ENCODE measurements at regions not wholly inside any gene's neighbourhood (a gene's known extent, or its start where the extent isn't known, plus 50 kb on each side); places are given as distances from the start of the nearest gene placed in this dataset.

GRCh38 chr7:444606-445005, 75.0 kb downstream of the PDGFA start:
- WGBS, 2 donors = 69 to 79% methylated on average over 8 of the region's 8 CpGs
- Histone ChIP-seq H3K27ac (no peak overlapping the region), H3K36me3 (ENCODE audit: low read depth, missing control alignments) (no peaks in the 10 kb centered on the region), H3K27me3 (no peaks in the 10 kb centered on the region), H3K9me3 (no peaks in the 10 kb centered on the region), H3K4me3 (no peak overlapping the region), H3K4me1 (no peaks in the 10 kb centered on the region)
- intact Hi-C loops (cut with DNase I; ENCODE audit: low total_unique reads) = no loop called here
- no peak for TF ChIP-seq CTCF (IDR thresholded peaks at IDR 0.05)
- TF ChIP-seq POLR2A (IDR thresholded peaks at IDR 0.05) = no peak
- peak; percentile 56 for DNase-seq

- H3K36me3 ChIP-seq (ENCODE audit: low read depth, missing control alignments) = no peaks in the 10 kb centered on the region
- H3K27me3 ChIP-seq = no peaks in the 10 kb centered on the region
- H3K27ac ChIP-seq = no peak overlapping the region
- H3K9me3 ChIP-seq = no peaks in the 10 kb centered on the region
- WGBS, 2 donors = 95% methylated on average over 13 to 14 of the region's 14 CpGs
- TF ChIP-seq CTCF (IDR thresholded peaks at IDR 0.05) = no peak
- TF ChIP-seq POLR2A (IDR thresholded peaks at IDR 0.05) = no peak
- no peaks in the 10 kb centered on the region for H3K4me1 ChIP-seq
- DNase-seq = no peak
- H3K4me3 ChIP-seq = no peak overlapping the region
- intact Hi-C loops (cut with DNase I; ENCODE audit: low total_unique reads) = no loop called here
Observed at GRCh38 chr7:445020-445419, 74.6 kb downstream of the PDGFA start.

- WGBS, 2 donors = 78 to 89% methylated on average over 10 to 14 of the region's 14 CpGs
- TF ChIP-seq CTCF (IDR thresholded peaks at IDR 0.05) = no peak
- TF ChIP-seq POLR2A (IDR thresholded peaks at IDR 0.05) = no peak
- no peak overlapping the region for H3K27ac ChIP-seq
- no peaks in the 10 kb centered on the region for H3K36me3 ChIP-seq (ENCODE audit: low read depth, missing control alignments)
- H3K4me3 ChIP-seq = no peak overlapping the region
- intact Hi-C loops (cut with DNase I; ENCODE audit: low total_unique reads) = no loop called here
- no peak for DNase-seq
- no peaks in the 10 kb centered on the region for H3K27me3 ChIP-seq
- no peaks in the 10 kb centered on the region for H3K4me1 ChIP-seq
- no peaks in the 10 kb centered on the region for H3K9me3 ChIP-seq
Observed at GRCh38 chr7:445563-446288, 73.9 kb downstream of the PDGFA start.

GRCh38 chr7:446289-446935, 73.2 kb downstream of the PDGFA start:
- no peak overlapping the region for H3K4me3 ChIP-seq
- H3K36me3 ChIP-seq (ENCODE audit: low read depth, missing control alignments) = no peaks in the 10 kb centered on the region
- no peaks in the 10 kb centered on the region for H3K4me1 ChIP-seq
- WGBS, 2 donors = 86 to 98% methylated on average over 13 to 29 of the region's 29 CpGs
- intact Hi-C loops (cut with DNase I; ENCODE audit: low total_unique reads) = no loop called here
- TF ChIP-seq POLR2A (IDR thresholded peaks at IDR 0.05) (no peak), CTCF (IDR thresholded peaks at IDR 0.05) (no peak)
- no peaks in the 10 kb centered on the region for H3K27me3 ChIP-seq
- H3K9me3 ChIP-seq = no peaks in the 10 kb centered on the region
- no peak for DNase-seq
- H3K27ac ChIP-seq = no peak overlapping the region
